CD8-positive, alpha-beta memory T cell (primary cell): ENCODE measurements at regions not wholly inside any gene's neighbourhood (a gene's known extent, or its start where the extent isn't known, plus 50 kb on each side); places are given as distances from the start of the nearest gene placed in this dataset.

ENCODE experiments used
- CTCF ChIA-PET: fragments of 350-600 bp; sonication (Branson Sonifier 250); formaldehyde crosslinking; loops from one replicate; lab custom pipeline; 2021; ENCODE audit warnings: antibody characterized with exemption; lab: Charles Lee
- POLR2A ChIA-PET: fragments of 350-600 bp; sonication (Branson Sonifier 250); formaldehyde crosslinking; loops from one replicate; lab custom pipeline; 2021; ENCODE audit warnings: antibody characterized with exemption; lab: Charles Lee
- DNase-seq, 5 donors: peaks; one replicate each; pipeline versions ENCODE4 v3.0.0 to v3.0.0-alpha.2; 2020 to 2022; ENCODE audit warnings: mixed read lengths in 1 of 5
- H3K27ac ChIP-seq: one replicate; pipeline ENCODE4 v1.7.0; 2013; ENCODE audit warnings: low read depth, mild to moderate bottlenecking, low read length, moderate library complexity
- H3K27me3 ChIP-seq: 2 replicates; pipeline ENCODE4 v1.7.0; 2013; ENCODE audit warnings: low read length, mild to moderate bottlenecking; ENCODE audit not compliant: insufficient read depth, poor library complexity, severe bottlenecking
- H3K36me3 ChIP-seq: 2 replicates; pipeline ENCODE4 v1.7.0; 2013; ENCODE audit warnings: mild to moderate bottlenecking, low read length, moderate library complexity; ENCODE audit not compliant: insufficient read depth
- H3K4me1 ChIP-seq: 2 replicates; pipeline ENCODE4 v1.7.0; 2013; ENCODE audit warnings: mild to moderate bottlenecking, low read length, moderate library complexity; ENCODE audit not compliant: insufficient read depth
- H3K4me3 ChIP-seq: 2 replicates; pipeline ENCODE4 v1.7.0; 2013; ENCODE audit warnings: mild to moderate bottlenecking, low read length
- H3K9me3 ChIP-seq: 2 replicates; pipeline ENCODE4 v1.7.0; 2013; ENCODE audit warnings: mild to moderate bottlenecking, low read length
- H3K27ac Mint-ChIP-seq, 8 donors: one replicate each; pipeline ENCODE4 v1.8.0; 2020 to 2021; ENCODE audit warnings: mixed read lengths in 8 of 8, mild to moderate bottlenecking in 6 of 8, inconsistent platforms in 3 of 8, moderate library complexity in 3 of 8
- H3K27me3 Mint-ChIP-seq, 2 donors: one replicate each; pipeline ENCODE4 v1.8.0; 2020 to 2021; ENCODE audit warnings: mixed read lengths in 2 of 2, mild to moderate bottlenecking in 1 of 2, moderate library complexity in 1 of 2
- H3K36me3 Mint-ChIP-seq, 3 donors: one replicate each; pipeline ENCODE4 v1.8.0; 2020 to 2021; ENCODE audit warnings: mixed read lengths in 3 of 3, inconsistent platforms in 1 of 3, mild to moderate bottlenecking in 1 of 3
- H3K4me1 Mint-ChIP-seq, 3 donors: one replicate each; pipeline ENCODE4 v1.8.0; 2020 to 2021; ENCODE audit warnings: mixed read lengths in 3 of 3, inconsistent platforms in 1 of 3, mild to moderate bottlenecking in 1 of 3
- H3K4me3 Mint-ChIP-seq, 7 donors: one replicate each; pipeline ENCODE4 v1.8.0; 2020 to 2021; ENCODE audit warnings: mixed read lengths in 7 of 7, mild to moderate bottlenecking in 6 of 7, moderate library complexity in 4 of 7, inconsistent platforms in 2 of 7
- H3K9me3 Mint-ChIP-seq, 5 donors: one replicate each; pipeline ENCODE4 v1.8.0; 2020 to 2022; ENCODE audit warnings: mixed read lengths in 5 of 5, mild to moderate bottlenecking in 3 of 5, moderate library complexity in 2 of 5, inconsistent platforms in 1 of 5

DNA sequence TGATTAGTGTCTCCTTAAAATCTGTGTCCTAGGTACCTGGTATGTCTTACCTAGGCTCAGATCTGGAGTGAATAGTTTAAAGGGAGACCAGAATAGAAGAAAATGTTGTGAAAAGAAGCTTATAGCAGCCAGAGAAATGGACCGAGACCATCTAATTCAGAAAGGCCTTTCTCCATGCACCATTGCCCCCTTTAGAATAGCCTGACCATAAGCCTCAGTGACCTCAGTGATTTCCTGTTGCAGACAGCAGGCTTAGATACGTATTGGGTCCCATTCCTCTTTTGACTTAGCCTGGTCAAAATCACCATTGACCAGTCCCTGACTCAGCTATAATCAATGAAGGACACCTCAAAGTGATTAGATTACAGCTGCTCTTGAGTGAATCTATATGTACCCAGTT lies 690.7 kb upstream of the KLHL29 start:
- no peaks in the 10 kb centered on the region for H3K36me3 ChIP-seq
- POLR2A ChIA-PET, result no interaction called here
- no peak overlapping the region for H3K27ac Mint-ChIP-seq
- no peaks in the 10 kb centered on the region for H3K9me3 ChIP-seq
- no peak for DNase-seq
- CTCF ChIA-PET, result no interaction called here
- H3K4me3 Mint-ChIP-seq, result no peak overlapping the region
- no peaks in the 10 kb centered on the region for H3K27me3 ChIP-seq
- no peak overlapping the region for H3K27ac ChIP-seq
- peaks cover 0 to 16% (median 6%) of the 10 kb centered on the region in 5 donors for H3K9me3 Mint-ChIP-seq
- no peaks in the 10 kb centered on the region for H3K36me3 Mint-ChIP-seq
- H3K27me3 Mint-ChIP-seq, result peaks cover 0 to 1% of the 10 kb centered on the region in 2 donors
- no peaks in the 10 kb centered on the region for H3K4me1 ChIP-seq
- no peak overlapping the region for H3K4me3 ChIP-seq
- H3K4me1 Mint-ChIP-seq, result no peaks in the 10 kb centered on the region

GRCh38 chr2:22694856-22695255 lies 690.1 kb upstream of the KLHL29 start:
- Histone ChIP-seq H3K36me3 (no peaks in the 10 kb centered on the region), H3K9me3 (no peaks in the 10 kb centered on the region), H3K4me3 (no peak overlapping the region), H3K27ac (no peak overlapping the region), H3K4me1 (no peaks in the 10 kb centered on the region), H3K27me3 (no peaks in the 10 kb centered on the region)
- ChIA-PET CTCF (no interaction called here), POLR2A (no interaction called here)
- Mint-ChIP-seq H3K27ac (no peak overlapping the region), H3K4me3 (no peak overlapping the region), H3K4me1 (no peaks in the 10 kb centered on the region), H3K9me3 (peaks cover 0 to 16% (median 6%) of the 10 kb centered on the region in 5 donors), H3K36me3 (no peaks in the 10 kb centered on the region), H3K27me3 (peaks cover 0 to 1% of the 10 kb centered on the region in 2 donors)
- DNase-seq, result no peak

GRCh38 chr2:22697054-22697788 lies 687.8 kb upstream of the KLHL29 start:
- DNase-seq, result no peak
- H3K36me3 ChIP-seq, result no peaks in the 10 kb centered on the region
- H3K27ac Mint-ChIP-seq, result no peak overlapping the region
- no peaks in the 10 kb centered on the region for H3K36me3 Mint-ChIP-seq
- no peak overlapping the region for H3K4me3 ChIP-seq
- H3K27ac ChIP-seq, result no peak overlapping the region
- no peak overlapping the region for H3K4me3 Mint-ChIP-seq
- H3K27me3 Mint-ChIP-seq, result peaks cover 0 to 1% of the 10 kb centered on the region in 2 donors
- no peaks in the 10 kb centered on the region for H3K9me3 ChIP-seq
- H3K4me1 ChIP-seq, result no peaks in the 10 kb centered on the region
- H3K4me1 Mint-ChIP-seq, result no peaks in the 10 kb centered on the region
- peaks cover 0 to 11% (median 4%) of the 10 kb centered on the region in 5 donors for H3K9me3 Mint-ChIP-seq
- CTCF ChIA-PET, result no interaction called here
- no peaks in the 10 kb centered on the region for H3K27me3 ChIP-seq
- POLR2A ChIA-PET, result no interaction called here

- no peak overlapping the region for H3K27ac ChIP-seq
- H3K4me1 Mint-ChIP-seq, result no peaks in the 10 kb centered on the region
- H3K27me3 Mint-ChIP-seq, result no peaks in the 10 kb centered on the region
- H3K27me3 ChIP-seq, result no peaks in the 10 kb centered on the region
- no peaks in the 10 kb centered on the region for H3K4me1 ChIP-seq
- no peak overlapping the region for H3K4me3 ChIP-seq
- H3K4me3 Mint-ChIP-seq, result no peak overlapping the region
- H3K9me3 Mint-ChIP-seq, result peaks cover 0 to 21% (median 8%) of the 10 kb centered on the region in 5 donors
- ChIA-PET POLR2A (no interaction called here), CTCF (no interaction called here)
- H3K27ac Mint-ChIP-seq, result no peak overlapping the region
- no peaks in the 10 kb centered on the region for H3K9me3 ChIP-seq
- no peak for DNase-seq
- no peaks in the 10 kb centered on the region for H3K36me3 Mint-ChIP-seq
- H3K36me3 ChIP-seq, result no peaks in the 10 kb centered on the region
Observed at GRCh38 chr2:22701561-22702160, 683.3 kb upstream of the KLHL29 start.

GRCh38 chr2:22703286-22703920 lies 681.6 kb upstream of the KLHL29 start:
- no peak overlapping the region for H3K27ac ChIP-seq
- peaks cover 4 to 22% (median 11%) of the 10 kb centered on the region in 5 donors for H3K9me3 Mint-ChIP-seq
- no peaks in the 10 kb centered on the region for H3K4me1 ChIP-seq
- ChIA-PET CTCF (no interaction called here), POLR2A (no interaction called here)
- no peak for DNase-seq
- no peaks in the 10 kb centered on the region for H3K36me3 ChIP-seq
- no peaks in the 10 kb centered on the region for H3K27me3 ChIP-seq
- H3K36me3 Mint-ChIP-seq, result no peaks in the 10 kb centered on the region
- no peaks in the 10 kb centered on the region for H3K27me3 Mint-ChIP-seq
- no peak overlapping the region for H3K27ac Mint-ChIP-seq
- H3K4me1 Mint-ChIP-seq, result no peaks in the 10 kb centered on the region
- no peak overlapping the region for H3K4me3 ChIP-seq
- no peaks in the 10 kb centered on the region for H3K9me3 ChIP-seq
- no peak overlapping the region for H3K4me3 Mint-ChIP-seq

DNA sequence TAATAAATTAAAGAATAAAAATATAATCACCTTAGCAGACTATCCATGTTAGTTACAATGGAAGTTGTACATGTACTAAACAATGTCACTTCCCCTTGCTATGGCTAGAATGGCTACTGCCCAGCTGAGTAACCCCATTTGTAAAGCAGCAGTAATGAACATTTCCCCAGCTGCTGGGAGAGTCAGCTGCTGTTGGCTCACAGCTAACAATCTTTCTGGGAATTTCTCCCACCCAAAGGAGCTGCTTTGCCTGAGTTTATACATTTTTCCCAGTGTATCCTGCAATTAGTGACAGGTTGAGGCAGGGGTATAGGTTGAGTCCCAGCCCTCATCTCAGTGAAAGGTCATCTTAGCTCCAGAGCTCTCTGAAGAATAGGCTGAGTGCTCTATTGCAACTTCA lies 665.6 kb upstream of the KLHL29 start:
- DNase-seq, result no peak
- no peaks in the 10 kb centered on the region for H3K36me3 ChIP-seq
- ChIA-PET CTCF (no interaction called here), POLR2A (no interaction called here)
- Mint-ChIP-seq H3K4me3 (no peak overlapping the region), H3K27ac (no peak overlapping the region), H3K4me1 (no peaks in the 10 kb centered on the region), H3K27me3 (no peaks in the 10 kb centered on the region), H3K9me3 (peaks cover 3 to 20% (median 9%) of the 10 kb centered on the region in 5 donors), H3K36me3 (no peaks in the 10 kb centered on the region)
- H3K27ac ChIP-seq, result no peak overlapping the region
- no peaks in the 10 kb centered on the region for H3K4me1 ChIP-seq
- no peak overlapping the region for H3K4me3 ChIP-seq
- H3K9me3 ChIP-seq, result no peaks in the 10 kb centered on the region
- H3K27me3 ChIP-seq, result no peaks in the 10 kb centered on the region

DNA sequence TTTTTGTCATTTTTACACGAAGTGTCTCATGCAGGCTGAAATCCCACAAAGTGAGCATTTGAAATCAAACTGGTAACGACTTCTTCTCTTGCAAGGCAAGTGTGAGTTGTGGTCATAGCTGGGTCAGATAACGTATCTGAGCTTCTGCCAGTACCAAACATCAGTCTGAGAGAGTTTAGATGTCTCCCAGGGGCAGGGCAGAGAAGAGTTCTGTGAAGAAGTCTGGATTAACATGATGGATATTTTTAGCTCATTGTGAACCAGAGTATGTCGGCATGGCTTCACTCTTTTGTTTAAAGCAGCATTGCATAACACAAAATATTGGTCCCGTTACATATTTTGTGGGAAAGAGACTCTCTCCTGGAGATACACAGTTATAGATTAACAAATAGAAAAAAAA lies 655.5 kb upstream of the KLHL29 start:
- no peak overlapping the region for H3K27ac Mint-ChIP-seq
- no peak for DNase-seq

GRCh38 chr2:22734373-22735045 lies 650.5 kb upstream of the KLHL29 start:
- no peaks in the 10 kb centered on the region for H3K4me1 ChIP-seq
- DNase-seq, result no peak
- no peak overlapping the region for H3K4me3 ChIP-seq
- Mint-ChIP-seq H3K4me3 (no peak overlapping the region), H3K4me1 (no peaks in the 10 kb centered on the region), H3K27me3 (no peaks in the 10 kb centered on the region), H3K36me3 (no peaks in the 10 kb centered on the region), H3K9me3 (peaks cover 3 to 22% (median 11%) of the 10 kb centered on the region in 5 donors), H3K27ac (no peak overlapping the region)
- H3K36me3 ChIP-seq, result no peaks in the 10 kb centered on the region
- no peaks in the 10 kb centered on the region for H3K27me3 ChIP-seq
- CTCF ChIA-PET, result no interaction called here
- no peaks in the 10 kb centered on the region for H3K9me3 ChIP-seq
- H3K27ac ChIP-seq, result no peak overlapping the region
- POLR2A ChIA-PET, result no interaction called here

More for the DNA sequence above, 655.5 kb upstream of the KLHL29 start:
- Histone ChIP-seq H3K9me3 (no peaks in the 10 kb centered on the region), H3K27me3 (no peaks in the 10 kb centered on the region), H3K36me3 (no peaks in the 10 kb centered on the region), H3K4me1 (no peaks in the 10 kb centered on the region), H3K27ac (no peak overlapping the region), H3K4me3 (no peak overlapping the region)
- Mint-ChIP-seq H3K4me3 (no peak overlapping the region), H3K36me3 (no peaks in the 10 kb centered on the region), H3K27me3 (no peaks in the 10 kb centered on the region), H3K9me3 (peaks cover 4 to 18% (median 9%) of the 10 kb centered on the region in 5 donors), H3K4me1 (no peaks in the 10 kb centered on the region)
- ChIA-PET POLR2A (no interaction called here), CTCF (interaction anchor here (0.7 kb wide), 1 partner anchor 17 kb away, joined by 3 read pairs; no protein-coding TSS in a partner anchor)
